ENCODE measurements at regions not wholly inside any gene's neighbourhood (a gene's known extent, or its start where the extent isn't known, plus 50 kb on each side); places are given as distances from the start of the nearest gene placed in this dataset.
"Not testable (repeated sequence)": the region's sequence is repeated elsewhere in the genome, so short reads cannot be mapped to it uniquely, and the experiment has no call there.

GRCh38 chr6:94713446-94713845 is 863.9 kb upstream of the MANEA start:
- no peak for DNase-seq (ENCODE audit: low read depth)
- no peak overlapping the region for H3K4me3 ChIP-seq (ENCODE audit: low read depth, low read length)
- no peak for TF ChIP-seq CTCF (IDR thresholded peaks at IDR 0.05; ENCODE audit: insufficient read depth, low read depth, low read length, missing control alignments)

- no peak overlapping the region for H3K4me3 ChIP-seq (ENCODE audit: low read depth, low read length)
- DNase-seq (ENCODE audit: low read depth), result no peak
- TF ChIP-seq CTCF (IDR thresholded peaks at IDR 0.05; ENCODE audit: insufficient read depth, low read depth, low read length, missing control alignments), result no peak
Measured at GRCh38 chr6:94698773-94699172, 878.6 kb upstream of the MANEA start.

- DNase-seq (ENCODE audit: low read depth); H3K4me3 ChIP-seq (ENCODE audit: low read depth, low read length): not testable (repeated sequence)
Measured at GRCh38 chr6:94687255-94687654, 890.1 kb upstream of the MANEA start.

GRCh38 chr6:94683409-94683808 is 893.9 kb upstream of the MANEA start:
- TF ChIP-seq CTCF (IDR thresholded peaks at IDR 0.05; ENCODE audit: insufficient read depth, low read depth, low read length, missing control alignments), result no peak
- no peak overlapping the region for H3K4me3 ChIP-seq (ENCODE audit: low read depth, low read length)
- no peak for DNase-seq (ENCODE audit: low read depth)

- H3K4me3 ChIP-seq (ENCODE audit: low read depth, low read length), result no peak overlapping the region
- no peak for TF ChIP-seq CTCF (IDR thresholded peaks at IDR 0.05; ENCODE audit: insufficient read depth, low read depth, low read length, missing control alignments)
- DNase-seq (ENCODE audit: low read depth), result no peak
Measured at GRCh38 chr6:94680669-94681212, 896.6 kb upstream of the MANEA start.

- DNase-seq (ENCODE audit: low read depth), result no peak
- no peak for TF ChIP-seq CTCF (IDR thresholded peaks at IDR 0.05; ENCODE audit: insufficient read depth, low read depth, low read length, missing control alignments)
- H3K4me3 ChIP-seq (ENCODE audit: low read depth, low read length), result no peak overlapping the region
Measured at GRCh38 chr6:94673251-94673650, 904.1 kb upstream of the MANEA start.

- DNase-seq (ENCODE audit: low read depth), result no peak
- no peak for TF ChIP-seq CTCF (IDR thresholded peaks at IDR 0.05; ENCODE audit: insufficient read depth, low read depth, low read length, missing control alignments)
- H3K4me3 ChIP-seq (ENCODE audit: low read depth, low read length), result no peak overlapping the region
Measured at GRCh38 chr6:94670017-94670416, 907.3 kb upstream of the MANEA start.
